GM12878 (cell line): ENCODE measurements at regions not wholly inside any gene's neighbourhood (a gene's known extent, or its start where the extent isn't known, plus 50 kb on each side); places are given as distances from the start of the nearest gene placed in this dataset.

Experiments used
- BRCA1 ChIP-seq: IDR thresholded peaks from 2 replicates; pipeline ENCODE4 v1.6.1; 2011; ENCODE audit warnings: low read depth, low read length, improper control_type of control experiment
- CREM ChIP-seq: IDR thresholded peaks from 2 replicates; pipeline ENCODE4 v1.6.1; 2014; ENCODE audit warnings: antibody characterized with exemption, low read depth
- MAX ChIP-seq: IDR thresholded peaks from 2 replicates; pipeline ENCODE4 v1.6.1; 2012; ENCODE audit warnings: low read depth, low read length, improper control_type of control experiment
- PKNOX1 ChIP-seq: fragments of 450-650 bp; IDR thresholded peaks from 2 replicates; pipeline ENCODE4 v1.6.1; 2016; ENCODE audit warnings: mild to moderate bottlenecking
- POLR2A ChIP-seq: IDR thresholded peaks from 2 replicates; pipeline ENCODE4 v1.6.1; 2011; ENCODE audit warnings: low read depth, mild to moderate bottlenecking, low read length
- POLR2AphosphoS5 ChIP-seq: IDR thresholded peaks from 2 replicates; pipeline ENCODE4 v1.6.1; 2011; ENCODE audit warnings: mild to moderate bottlenecking, low read length, inconsistent platforms
- USF2 ChIP-seq: IDR thresholded peaks from 2 replicates; pipeline ENCODE4 v1.6.1; 2011; ENCODE audit warnings: low read depth, low read length, improper control_type of control experiment, borderline replicate concordance

GRCh38 chr15:96801576-96802150, 471.2 kb downstream of the NR2F2 start:
- TF ChIP-seq BRCA1 (no peak), POLR2A (no peak), USF2 (no peak), CREM (no peak), MAX (no peak), PKNOX1 (no peak), POLR2AphosphoS5 (no peak)
